Tongue (tissue), 1 donor: ENCODE measurements at regions not wholly inside any gene's neighbourhood (a gene's known extent, or its start where the extent isn't known, plus 50 kb on each side); places are given as distances from the start of the nearest gene placed in this dataset.

ENCODE experiments used
- DNase-seq: peaks from one replicate; pipeline ENCODE4 v3.0.0-alpha.2; 2015

DNA sequence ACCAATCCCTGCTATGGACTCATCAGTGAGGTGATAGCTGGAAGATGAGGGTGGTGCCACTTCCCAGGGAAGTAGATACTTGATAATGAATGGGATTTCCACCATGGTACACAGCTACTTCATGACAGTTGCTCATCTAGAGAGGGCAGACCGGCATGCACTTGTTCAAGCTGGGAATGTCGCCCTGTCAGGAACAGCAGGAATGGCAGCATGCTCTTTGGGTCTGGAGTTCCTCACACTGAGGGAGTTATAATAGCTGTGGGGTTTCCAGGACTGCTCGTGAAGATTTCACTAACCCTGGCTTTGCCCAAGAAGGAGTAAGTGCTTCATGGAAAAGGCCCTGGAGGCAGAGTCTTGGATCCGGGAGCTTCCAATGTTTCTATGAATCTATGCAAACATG is 129.2 kb downstream of the PSMG1 start:
- no peak for DNase-seq

DNA sequence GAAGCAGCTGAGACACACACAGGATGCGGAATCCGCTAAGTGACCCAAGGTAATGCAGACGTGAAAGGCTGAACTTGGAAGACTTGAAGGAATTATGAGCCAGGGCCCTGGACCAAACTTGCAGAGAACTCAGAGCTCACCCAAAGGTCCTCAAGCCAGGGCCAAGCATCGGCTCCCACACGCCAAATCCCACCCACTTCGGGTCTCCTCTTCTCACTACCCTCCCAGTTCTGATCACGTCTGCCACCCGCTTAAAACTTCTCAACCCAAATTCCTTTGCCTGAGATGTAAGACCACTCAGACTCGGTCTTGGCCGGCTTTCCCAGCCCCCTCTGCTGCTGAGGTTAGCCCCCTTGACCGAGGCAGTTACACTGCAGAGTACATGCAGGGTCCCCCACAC is 130.1 kb downstream of the PSMG1 start:
- DNase-seq: no peak

DNA sequence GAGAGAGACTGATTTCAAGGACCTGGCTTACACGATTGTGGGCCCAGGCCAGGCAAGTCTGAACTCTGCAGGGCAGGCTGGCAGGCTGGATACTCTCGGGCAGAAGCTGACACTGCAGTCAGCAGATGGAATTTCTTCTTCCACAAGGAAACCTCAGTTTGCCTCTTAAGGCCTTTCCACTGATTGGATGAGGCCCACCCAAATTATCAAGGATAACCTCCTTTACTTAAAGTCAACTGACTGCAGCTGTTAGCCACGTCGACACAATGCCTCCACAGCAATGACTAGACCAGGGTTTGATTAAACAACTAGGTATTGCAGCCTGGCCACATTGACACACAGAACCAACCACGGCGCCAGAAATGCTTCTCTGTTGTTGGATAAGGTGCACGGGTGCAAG is 130.5 kb downstream of the PSMG1 start:
- DNase-seq: no peak

DNA sequence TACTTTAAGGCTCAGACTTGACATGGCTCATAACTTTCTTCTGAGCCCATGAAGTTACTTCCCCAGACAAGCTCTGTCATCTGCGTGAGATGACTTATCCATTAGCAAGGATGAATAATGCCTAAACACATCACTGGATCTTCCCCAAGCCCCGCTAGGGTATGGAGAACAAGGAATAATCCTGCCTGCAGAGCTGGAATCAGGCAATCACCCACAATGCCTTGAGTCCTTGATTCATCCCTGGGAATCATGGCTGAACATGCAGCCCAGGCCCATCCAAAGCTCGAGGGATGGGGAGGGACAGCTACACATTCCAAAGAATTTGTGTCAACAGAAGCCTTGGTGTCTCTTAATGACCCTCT is 131.7 kb downstream of the PSMG1 start:
- DNase-seq: no peak

DNA sequence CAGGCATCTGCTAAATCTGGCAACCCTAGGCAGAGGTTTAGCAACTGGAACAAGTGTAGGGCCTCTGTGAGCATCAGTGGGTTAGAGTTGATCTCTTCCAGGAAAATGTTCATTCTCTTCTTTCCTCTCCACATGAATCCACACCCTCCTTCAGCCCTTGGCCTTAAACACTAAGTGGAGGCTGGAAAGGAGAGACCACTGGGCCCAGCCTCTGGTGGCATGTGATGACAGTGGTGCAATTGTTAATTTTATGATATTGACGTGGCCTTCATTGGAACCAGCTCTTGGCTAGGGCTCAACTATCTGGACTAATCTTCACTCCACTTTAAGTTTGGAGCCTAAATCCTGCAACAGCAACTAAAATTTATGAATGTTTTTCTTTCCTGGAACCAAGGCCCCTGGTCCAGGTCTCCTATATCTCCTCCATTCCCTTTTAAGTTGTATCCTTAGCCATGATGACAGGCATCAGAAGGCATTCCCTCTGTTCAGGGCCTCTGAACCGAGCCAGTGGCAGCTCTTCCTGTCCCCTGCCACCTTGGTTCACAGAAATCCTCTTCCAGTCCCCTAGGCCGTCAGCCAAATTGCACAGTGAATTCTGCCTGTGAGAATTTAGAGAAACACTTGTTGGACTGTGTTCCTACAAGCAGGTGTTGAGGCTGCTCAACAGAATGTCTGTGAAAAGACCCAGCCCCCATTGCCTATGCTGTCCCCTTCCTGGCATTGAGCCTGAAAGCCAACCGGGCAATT is 132.2 kb downstream of the PSMG1 start:
- DNase-seq: peak; percentile 86

DNA sequence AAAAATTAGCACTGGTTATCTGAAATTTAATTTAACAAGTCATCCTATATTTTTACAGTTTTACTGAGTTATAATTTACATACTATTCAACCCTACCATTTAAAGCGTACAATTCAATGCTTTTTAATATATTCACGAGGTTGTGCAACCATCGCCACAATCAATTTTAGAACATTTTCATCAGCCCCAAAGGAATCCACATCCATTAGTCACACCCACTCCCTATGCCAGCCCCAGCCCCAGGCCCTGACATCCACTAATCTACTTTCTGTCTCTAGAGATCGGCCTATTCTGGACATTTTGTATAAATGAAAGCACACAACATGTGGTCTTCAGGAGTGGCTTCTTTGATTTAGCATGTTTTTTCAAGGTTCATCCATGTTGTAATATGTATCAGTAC is 134.7 kb downstream of the PSMG1 start:
- DNase-seq: no peak

DNA sequence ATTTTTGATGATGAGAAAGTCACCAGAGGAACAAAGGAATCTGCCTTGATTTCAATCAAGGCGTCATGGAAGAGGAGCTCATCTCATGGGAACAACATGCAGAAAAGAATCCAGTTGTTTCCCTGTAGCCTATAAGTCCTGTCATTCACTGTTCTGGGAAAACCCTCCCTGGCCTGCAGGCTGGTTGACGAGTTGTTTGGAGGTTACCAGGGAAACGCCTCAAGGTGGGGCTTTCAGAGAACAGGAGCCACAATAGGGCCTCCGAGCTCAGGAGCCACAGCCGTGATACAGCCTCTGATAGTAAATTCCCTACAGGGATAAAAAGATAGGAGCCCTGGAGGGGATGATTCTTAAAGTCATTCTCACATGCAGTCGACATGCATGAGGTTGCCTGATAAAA is 135.2 kb downstream of the PSMG1 start:
- DNase-seq: peak; percentile 77

DNA sequence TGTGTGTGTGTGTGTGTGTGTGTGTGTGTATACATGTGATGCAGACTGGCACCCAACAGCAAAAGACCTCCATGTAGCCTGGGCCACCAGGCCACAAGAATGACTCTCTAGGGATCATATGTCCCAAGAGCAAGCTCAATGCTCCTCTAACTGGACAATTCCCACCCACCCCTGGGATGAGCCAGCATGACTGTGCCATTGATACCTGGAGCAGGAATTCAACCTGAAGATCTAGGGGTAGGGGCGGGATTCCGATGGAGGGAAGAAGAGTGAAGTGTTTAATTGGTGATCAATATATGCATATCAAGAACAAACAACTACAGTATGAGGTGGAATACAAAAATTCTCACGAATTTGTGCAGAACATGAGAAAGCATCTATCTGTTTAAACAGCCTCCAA is 136.2 kb downstream of the PSMG1 start:
- DNase-seq: no peak

DNA sequence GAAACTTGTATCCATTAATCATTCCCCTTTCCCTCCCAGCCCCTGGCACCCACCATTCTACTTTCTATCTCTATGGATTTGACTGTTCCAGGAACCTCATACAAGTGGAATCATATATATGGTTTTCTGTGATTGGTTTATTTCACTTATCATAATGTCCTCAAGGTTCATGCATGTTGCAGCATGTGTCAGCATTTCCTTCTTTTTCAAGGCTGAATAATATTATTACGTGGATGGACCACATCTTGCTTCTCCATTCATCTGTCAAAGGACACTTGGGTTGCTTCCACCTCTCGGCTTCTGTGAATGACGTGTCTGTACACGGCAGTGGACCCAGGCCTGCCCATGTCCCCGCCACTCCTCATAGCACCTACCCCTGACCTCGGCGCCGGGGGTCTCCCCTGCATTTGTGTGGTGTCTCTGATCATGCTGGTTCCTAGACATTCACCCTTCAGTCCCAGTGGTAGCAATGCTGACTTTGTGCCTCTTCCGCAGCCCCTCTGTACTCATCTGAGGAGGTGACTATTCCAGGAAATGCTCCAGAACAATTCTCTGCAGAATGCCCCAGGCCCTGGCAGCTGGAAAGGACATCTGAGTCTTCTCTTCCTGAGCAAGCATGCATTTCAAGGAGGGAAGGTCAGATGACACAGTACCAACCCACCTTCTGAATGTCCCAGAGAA is 136.9 kb downstream of the PSMG1 start:
- no peak for DNase-seq

DNA sequence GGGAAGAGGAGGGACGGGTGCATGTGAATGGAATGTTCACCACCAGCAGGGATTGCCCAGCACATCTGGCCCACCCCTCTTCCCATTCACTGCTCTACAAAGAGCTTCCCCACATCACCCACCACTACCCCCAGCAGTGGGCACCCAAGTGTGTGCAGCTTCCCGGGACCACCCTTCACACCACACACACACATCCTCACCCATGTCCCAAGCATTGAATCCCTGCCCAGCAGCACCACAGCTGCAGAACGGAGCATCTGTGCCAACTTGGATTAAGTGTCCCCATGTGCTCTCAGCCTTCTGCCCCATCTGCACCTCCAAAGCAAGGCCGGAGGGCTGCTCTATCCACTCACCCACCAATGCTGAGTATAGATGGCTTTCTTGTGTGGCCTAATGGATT is 141.4 kb downstream of the PSMG1 start:
- peak; percentile 86 for DNase-seq

DNA sequence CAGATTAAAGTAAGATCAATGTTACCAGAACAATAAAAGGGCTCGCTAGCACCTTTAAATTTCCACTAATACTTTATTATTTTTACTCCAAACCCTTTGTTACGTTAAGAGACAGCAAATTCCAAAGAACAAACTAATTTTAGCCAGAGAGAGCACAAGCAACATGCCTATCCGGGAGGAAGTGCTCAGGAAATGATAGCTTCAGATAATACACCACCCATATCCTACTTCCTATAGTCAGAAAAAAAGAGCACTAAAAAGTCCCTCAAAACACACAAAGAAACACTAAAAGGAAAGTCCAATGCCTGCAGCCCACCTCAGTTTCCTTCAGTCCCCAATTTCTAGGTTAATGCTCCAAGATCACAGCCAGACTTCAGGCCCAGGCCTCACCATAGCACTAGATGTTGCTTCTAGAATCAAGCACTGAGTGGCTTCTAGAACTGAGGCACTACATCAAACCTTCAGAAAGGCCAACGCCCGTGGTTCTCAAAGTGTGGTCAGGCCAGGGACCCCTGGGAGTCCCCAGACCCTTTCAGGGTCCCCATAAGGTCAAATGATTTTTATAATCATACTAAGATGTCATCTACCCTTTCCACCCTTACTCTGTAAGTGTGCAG is 142.6 kb downstream of the PSMG1 start:
- DNase-seq: no peak

DNA sequence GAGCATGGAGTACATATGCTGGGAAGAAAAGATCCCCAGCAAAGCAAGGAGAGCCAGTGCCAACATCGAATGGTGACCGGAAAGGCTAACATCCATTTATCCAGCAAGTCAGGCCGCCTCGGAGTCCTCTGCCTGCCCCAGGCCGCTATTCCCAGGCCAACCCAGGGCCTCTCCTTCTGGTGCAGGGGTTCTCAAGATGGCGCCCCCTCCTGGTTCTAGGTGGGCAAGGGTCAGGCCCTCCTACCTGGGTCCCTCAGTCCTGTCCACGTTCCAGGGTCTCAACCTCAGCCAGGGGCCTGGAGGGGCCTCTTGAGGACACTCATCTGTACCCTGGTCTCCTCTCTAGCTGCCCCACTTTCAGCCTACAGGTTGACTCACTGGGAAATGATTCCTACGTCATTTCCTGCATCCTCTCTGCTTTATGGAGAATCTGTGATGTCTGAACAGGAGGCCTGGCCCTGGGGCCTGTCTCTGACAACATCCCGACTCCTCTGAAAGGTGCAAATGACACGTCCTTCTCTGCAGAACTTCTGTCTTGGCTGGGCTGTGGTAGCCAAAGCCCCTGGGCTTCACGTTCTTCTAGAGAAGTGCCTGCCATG is 145.3 kb downstream of the PSMG1 start:
- no peak for DNase-seq

DNA sequence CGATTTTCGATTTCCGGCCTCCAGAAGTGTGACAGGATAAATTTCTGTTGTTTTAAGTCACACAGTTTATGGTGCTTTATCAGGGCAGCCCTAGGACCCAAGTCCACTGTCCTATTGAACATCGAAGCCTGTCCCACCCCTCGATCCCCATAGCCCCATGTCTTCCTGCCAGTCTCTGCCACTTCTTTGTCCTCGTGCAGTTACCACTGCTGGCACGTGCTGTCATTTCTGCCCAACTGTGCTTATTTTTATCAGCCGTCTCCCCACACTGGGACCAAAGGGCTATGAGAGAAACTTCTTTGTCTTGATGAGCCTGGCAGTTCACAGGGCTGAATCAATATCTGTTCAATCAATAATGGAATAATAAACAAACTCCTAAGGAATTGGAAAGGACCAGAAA is 146.7 kb downstream of the PSMG1 start:
- no peak for DNase-seq

DNA sequence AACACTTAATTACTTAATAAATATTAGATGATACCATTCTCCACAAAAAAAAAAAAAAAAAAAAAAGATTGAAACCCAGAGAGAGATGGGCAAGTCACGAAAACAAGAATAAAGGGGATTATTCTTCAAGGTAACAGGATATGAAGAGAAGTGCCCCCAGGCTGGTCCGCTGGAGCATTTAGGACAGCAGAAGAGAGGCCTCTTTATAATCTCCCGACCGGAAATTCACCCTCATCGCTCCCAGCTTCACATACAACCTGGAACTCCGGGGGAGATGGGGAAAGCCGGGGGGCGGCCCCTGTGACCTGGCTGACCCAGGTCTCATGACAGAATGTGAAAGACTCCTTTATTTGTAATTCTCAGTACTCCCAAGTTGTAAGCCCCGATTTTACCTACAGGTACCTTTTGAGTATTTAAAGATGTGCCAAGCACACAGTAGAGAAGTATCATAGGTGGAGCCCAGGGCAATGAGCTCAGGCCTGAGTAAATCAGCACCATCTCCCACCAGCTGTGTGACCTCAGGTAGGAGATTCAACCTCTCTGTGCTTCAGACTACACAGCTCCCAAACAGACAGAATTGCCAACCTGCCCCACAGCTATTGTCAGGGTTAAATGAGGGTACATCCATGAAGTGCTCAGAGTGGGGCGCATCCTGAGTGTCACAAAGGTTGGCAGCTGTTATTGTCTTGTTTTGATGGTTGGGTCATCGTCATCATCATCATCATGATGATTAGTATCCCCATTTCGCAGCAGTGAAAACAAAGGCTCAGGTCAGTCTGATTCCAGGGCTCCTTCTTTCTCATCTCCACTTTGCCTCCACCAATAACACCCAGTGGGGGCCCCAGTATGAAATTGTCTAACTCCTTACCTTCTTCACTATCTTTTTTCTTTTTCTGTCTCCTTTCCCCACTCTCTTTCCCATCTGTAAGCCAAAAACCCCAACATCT is 148.4 kb downstream of the PSMG1 start:
- DNase-seq: no peak

DNA sequence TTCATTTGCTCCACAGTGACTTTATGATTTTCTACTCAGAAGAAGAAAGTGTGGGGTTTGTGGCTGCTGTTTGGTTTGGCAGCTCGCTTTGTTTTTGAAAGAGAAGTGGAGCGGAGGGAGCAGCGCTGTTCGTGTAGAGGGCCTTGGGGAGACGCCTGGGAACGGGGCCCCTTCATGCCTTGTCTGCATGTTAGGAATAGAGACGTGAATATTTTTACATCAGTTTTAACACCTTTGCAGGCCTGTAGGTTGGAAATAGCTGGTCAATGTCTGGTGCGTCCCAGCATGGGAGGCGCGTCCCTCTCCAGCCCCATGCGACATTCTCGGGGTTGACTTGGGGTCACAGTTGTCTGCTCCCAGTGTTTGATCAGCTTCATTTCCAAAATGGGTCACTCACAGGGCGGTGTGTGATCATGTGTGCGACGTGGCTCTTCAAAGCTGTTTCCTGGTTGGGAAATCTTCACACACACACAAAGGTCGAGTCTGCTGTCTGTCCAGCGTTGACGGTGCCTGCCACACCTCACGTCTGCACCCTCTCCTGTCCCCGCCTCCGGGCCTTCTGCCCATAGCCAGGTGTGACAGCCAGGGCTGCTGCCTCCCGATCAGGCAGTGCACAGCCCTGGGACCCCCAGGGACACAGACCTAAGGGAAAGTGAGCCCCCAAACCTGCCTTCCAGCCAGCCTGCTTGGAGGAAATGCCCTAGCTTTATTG is 149.2 kb downstream of the PSMG1 start:
- peak; percentile 47 for DNase-seq

DNA sequence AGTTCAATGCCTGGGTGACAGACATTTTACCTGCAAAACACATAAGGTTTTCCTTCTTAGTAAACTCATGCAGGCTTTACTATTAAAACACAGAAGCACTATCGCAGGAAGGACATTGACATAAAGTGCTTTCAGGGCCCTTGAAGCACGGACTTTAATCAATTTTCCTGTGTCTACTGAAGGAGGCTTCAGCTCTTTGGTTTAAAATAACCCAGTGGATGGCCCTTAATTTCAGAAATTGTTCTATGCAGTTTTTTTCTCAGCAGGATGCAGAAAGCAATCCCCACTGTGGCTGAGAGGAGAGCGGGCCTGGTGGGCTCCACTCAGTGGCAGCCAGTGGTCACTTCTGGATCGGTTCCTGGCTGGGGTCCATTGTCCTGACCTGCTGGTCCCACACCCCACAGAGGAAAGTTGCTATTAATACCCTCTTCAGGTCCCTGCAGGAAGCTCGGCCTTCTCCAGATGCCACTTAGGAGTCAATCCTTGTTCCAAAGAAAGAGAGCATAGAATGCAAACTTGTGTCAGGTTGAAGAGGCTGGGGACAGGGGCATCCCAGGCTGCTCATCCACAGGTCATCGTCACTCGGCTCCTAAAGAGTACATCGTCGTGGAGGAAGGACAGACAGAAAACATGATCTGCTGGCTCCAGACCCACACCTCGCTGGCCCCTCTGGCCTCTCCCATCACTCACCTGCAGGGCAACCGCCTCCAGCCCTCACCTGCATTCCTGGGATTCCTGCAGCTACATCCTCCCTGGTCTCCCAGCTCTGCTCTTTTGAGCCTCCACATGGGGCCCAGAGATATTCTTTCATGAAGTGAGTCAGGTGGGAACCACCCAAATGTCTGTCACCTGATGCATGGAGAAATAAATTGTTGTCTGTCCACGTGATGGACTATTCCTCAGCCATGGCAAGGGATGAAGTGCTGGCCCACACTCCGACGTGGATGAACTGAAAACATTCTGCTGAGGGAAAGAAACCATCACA is 153.1 kb downstream of the PSMG1 start:
- no peak for DNase-seq

DNA sequence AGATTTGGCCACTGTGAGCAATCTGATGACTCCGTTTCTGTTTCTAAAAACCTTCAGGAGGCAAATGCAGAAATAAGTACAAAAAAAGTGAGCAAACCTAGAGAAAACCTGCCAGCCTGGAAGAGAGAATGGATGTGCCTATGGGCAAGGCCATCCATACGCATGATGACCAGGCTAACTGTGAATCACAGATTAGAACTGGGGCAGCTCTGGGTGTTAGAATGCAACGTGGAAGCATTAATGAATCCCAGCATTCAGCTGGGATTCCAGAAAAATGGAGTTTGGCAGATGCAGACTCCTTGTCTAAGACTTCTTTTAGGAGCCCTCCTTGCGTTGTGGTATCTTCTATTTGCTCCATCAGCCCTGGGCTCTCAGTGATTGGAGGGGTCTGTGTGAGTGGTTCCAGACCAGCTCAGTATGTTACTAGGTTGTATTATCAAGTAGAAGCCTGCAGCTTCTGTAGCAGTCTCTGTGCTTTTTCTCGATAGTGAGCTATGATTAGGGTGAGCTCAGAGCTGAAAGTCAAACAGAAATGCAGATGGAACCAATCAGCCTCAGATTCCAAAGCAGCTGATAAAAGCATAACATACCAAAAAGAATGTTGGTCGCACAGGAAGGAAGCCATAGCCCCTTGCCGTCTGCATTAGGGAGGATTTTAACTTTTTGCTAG is 154.0 kb downstream of the PSMG1 start:
- peak; percentile 34 for DNase-seq

DNA sequence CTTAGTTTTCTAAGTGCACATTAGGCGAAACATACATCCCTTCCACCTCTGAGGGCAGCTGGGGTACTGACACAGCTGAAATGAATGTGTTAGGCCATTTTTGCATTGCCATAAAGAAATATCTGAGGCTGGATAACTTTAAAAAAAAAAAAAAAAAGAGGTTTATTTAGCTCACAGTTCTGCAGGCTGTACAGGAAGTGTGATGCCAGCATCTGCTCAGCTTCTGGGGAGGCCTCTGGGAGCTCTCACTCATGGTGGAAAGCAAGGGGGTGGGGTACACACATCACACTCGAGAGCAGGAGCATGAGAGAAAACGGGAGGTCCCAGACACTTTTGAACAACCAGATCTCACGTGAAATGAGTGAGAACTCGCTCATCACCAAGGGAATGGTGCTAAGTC is 158.1 kb downstream of the PSMG1 start:
- no peak for DNase-seq

DNA sequence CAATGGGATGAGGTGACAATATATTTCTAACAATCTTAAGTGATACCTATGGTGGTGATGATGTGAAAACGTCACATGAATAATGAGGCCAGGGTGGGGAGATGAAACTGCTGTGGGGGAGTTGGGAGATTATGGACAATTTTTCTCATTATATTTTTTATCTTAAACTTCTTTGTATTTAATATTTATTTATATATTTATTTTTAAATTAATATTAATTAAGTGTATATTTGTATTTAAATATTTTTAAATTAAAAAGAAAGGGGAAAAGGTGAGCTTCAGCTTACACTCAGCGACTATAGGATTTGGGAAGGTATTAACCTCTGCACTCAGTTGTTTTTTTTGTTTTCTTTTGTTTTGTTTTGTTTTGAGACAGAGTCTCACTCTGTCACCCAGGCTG is 158.7 kb downstream of the PSMG1 start:
- no peak for DNase-seq
